Type B pancreatic cell (in vitro differentiated cells): ENCODE measurements at regions not wholly inside any gene's neighbourhood (a gene's known extent, or its start where the extent isn't known, plus 50 kb on each side); places are given as distances from the start of the nearest gene placed in this dataset.

ENCODE experiments used
- DNase-seq: peaks from one replicate; pipeline ENCODE4 v3.0.0; 2021; ENCODE audit warnings: mixed read lengths; ENCODE audit not compliant: unreplicated experiment; ENCODE audit errors: extremely low spot score
- H3K27ac Mint-ChIP-seq: 2 replicates; pipeline ENCODE4 v1.8.0; 2021; ENCODE audit warnings: mild to moderate bottlenecking, mixed read lengths
- H3K27me3 Mint-ChIP-seq: 2 replicates; pipeline ENCODE4 v1.8.0; 2021; ENCODE audit warnings: mixed read lengths
- H3K36me3 Mint-ChIP-seq: 2 replicates; pipeline ENCODE4 v1.8.0; 2021; ENCODE audit warnings: mixed read lengths
- H3K4me1 Mint-ChIP-seq: one replicate; pipeline ENCODE4 v1.8.0; 2021; ENCODE audit warnings: mixed read lengths; ENCODE audit not compliant: unreplicated experiment
- H3K4me3 Mint-ChIP-seq: 2 replicates; pipeline ENCODE4 v1.8.0; 2021; ENCODE audit warnings: mild to moderate bottlenecking, mixed read lengths
- H3K9me3 Mint-ChIP-seq: 2 replicates; pipeline ENCODE4 v1.8.0; 2021; ENCODE audit warnings: mixed read lengths
- CTCF ChIP-seq: fragments of 200-600 bp; sonication (generic); conservative IDR thresholded peaks from 2 replicates; pipeline ENCODE4 v1.5.0; 2021; ENCODE audit warnings: antibody characterized with exemption, mild to moderate bottlenecking

- no peak for DNase-seq
- Mint-ChIP-seq H3K4me1 (no peaks in the 10 kb centered on the region), H3K36me3 (no peaks in the 10 kb centered on the region), H3K9me3 (no peaks in the 10 kb centered on the region), H3K4me3 (no peak overlapping the region), H3K27me3 (no peaks in the 10 kb centered on the region), H3K27ac (no peak overlapping the region)
- no peak for TF ChIP-seq CTCF
These were observed 293.9 kb downstream of the SATB2 start for GRCh38 chr2:199163613-199164458.

DNA sequence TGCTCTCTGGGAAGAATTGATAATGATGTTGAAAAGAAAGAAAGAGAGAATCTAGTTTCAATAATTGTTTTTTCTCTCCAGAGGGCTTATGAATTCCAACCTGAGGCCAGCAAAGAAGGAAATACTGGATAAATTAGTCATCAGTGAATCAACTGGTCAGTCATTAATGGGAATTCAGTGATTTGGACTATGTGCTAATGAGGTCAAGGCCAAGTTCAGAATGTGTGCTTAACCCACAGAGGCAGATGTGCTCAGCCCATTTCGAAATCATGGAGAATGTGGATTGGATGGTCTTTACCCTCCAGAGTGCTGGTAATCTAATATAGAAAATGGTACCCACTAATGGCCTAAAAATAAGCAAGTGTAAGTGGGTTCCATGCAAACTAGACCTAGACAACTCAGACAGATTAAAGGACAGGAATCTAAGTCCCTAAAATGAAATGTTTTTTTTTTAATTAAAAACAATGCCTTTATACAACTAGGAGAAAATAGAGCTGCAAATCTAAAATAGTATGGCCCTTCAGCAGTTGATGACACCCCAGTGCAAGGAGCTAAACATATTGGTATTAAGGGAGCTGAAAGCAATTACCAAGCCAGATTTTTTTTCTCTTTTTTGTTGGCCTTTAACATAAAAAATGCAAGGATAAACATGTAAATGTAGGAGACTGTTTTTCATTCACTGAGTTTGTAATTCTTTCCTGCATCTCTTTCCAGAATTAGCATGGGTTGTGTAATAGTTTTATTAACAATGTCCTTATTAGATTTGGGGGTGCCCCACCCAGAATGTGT, 296.9 kb downstream of the SATB2 start:
- H3K36me3 Mint-ChIP-seq, result no peaks in the 10 kb centered on the region
- no peak for TF ChIP-seq CTCF
- peaks cover 11% of the 10 kb centered on the region for H3K9me3 Mint-ChIP-seq
- H3K27ac Mint-ChIP-seq, result no peak overlapping the region
- no peaks in the 10 kb centered on the region for H3K4me1 Mint-ChIP-seq
- H3K4me3 Mint-ChIP-seq, result no peak overlapping the region
- DNase-seq, result no peak
- H3K27me3 Mint-ChIP-seq, result no peaks in the 10 kb centered on the region

- H3K9me3 Mint-ChIP-seq, result peaks cover 12% of the 10 kb centered on the region
- no peak overlapping the region for H3K4me3 Mint-ChIP-seq
- no peaks in the 10 kb centered on the region for H3K27me3 Mint-ChIP-seq
- TF ChIP-seq CTCF, result no peak
- no peaks in the 10 kb centered on the region for H3K4me1 Mint-ChIP-seq
- no peak overlapping the region for H3K27ac Mint-ChIP-seq
- no peak for DNase-seq
- no peaks in the 10 kb centered on the region for H3K36me3 Mint-ChIP-seq
These were observed 297.7 kb downstream of the SATB2 start for GRCh38 chr2:199160081-199160480.

GRCh38 chr2:199148076-199148845, 309.5 kb downstream of the SATB2 start:
- peaks cover under 1% of the 10 kb centered on the region for H3K27me3 Mint-ChIP-seq
- H3K27ac Mint-ChIP-seq, result no peak overlapping the region
- TF ChIP-seq CTCF, result no peak
- H3K4me3 Mint-ChIP-seq, result no peak overlapping the region
- no peak for DNase-seq
- H3K36me3 Mint-ChIP-seq, result no peaks in the 10 kb centered on the region
- no peaks in the 10 kb centered on the region for H3K4me1 Mint-ChIP-seq
- H3K9me3 Mint-ChIP-seq, result no peaks in the 10 kb centered on the region

DNA sequence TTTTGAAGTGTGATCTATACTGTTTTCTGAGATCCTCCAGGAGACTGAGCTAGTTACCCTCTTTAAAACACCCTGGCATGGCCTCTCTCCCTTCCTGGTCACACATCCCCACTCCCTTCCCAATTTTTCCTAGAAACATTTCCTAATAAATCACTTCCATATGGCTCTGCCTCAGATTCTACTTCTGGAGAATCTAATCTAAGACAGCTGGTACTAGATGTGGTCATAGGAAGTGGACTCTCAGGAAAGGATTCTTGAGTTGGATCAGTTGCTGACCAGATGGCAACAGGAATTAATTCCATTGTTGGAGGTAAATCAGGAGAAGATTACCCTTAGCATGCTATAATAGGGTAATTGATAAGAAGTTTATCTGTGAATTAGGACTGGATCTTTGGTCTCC, 310.5 kb downstream of the SATB2 start:
- TF ChIP-seq CTCF, result no peak
- Mint-ChIP-seq H3K36me3 (no peaks in the 10 kb centered on the region), H3K4me3 (no peak overlapping the region), H3K27ac (no peak overlapping the region), H3K9me3 (no peaks in the 10 kb centered on the region), H3K27me3 (no peaks in the 10 kb centered on the region), H3K4me1 (no peaks in the 10 kb centered on the region)
- DNase-seq, result no peak
